ENCODE measurements at regions not wholly inside any gene's neighbourhood (a gene's known extent, or its start where the extent isn't known, plus 50 kb on each side); places are given as distances from the start of the nearest gene placed in this dataset.

DNA sequence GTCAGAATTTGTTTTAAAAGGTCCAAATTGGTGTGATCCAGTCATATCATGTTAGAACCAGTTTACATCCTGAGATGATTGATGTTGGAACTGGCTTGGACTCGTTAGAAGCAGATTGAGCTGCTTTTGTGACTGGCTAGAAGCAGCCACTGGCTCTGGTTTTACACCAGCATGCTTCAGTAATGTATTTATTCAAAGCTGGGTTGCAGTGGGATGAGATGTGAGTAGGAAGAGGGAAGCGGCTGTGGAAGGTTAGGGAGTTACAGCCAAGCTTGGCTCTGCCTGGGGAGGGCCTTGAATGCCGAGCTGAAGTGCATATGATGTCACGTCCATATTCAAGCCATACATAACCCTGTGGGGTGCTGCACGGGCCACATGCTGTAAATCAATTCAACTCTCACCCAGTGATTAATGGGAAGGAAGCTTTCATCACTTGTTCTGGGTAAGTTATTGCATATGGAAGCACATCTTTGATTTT, 104.0 kb upstream of the SMAD3 start:
- no peak for DNase-seq
- H2AFZ ChIP-seq (ENCODE audit: low read length): no peak overlapping the region
- no peak overlapping the region for H3K4me2 ChIP-seq (ENCODE audit: low read depth, low read length, poor library complexity, severe bottlenecking)

DNA sequence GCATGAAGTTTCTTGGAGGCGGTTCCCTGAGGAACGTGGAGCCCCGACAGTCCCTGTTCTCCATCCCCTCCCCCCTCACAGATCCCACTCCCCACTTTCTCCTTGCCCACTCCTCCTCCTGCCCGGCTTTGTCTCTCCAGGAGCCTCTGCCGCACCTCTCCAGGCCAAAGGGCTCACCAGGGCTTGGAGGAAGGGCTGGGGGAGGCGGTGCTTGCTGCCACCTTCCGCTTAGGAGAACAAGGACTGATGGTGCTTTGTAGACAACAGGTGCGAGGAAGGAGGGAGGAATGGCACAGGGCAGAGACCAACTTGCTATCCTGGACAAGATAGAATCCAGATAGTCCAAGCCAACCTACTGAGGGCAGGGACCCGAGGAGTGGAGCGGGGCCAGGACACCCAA, 103.5 kb upstream of the SMAD3 start:
- Histone ChIP-seq H3K27ac (ENCODE audit: low read length) (no peak overlapping the region), H3K4me3 (ENCODE audit: low read length) (no peak overlapping the region), H3K4me2 (ENCODE audit: low read depth, low read length, poor library complexity, severe bottlenecking) (no peak overlapping the region), H4K20me1 (ENCODE audit: insufficient read depth, low read depth, low read length) (no peaks in the 10 kb centered on the region), H3K36me3 (ENCODE audit: insufficient read depth, low read length) (no peaks in the 10 kb centered on the region), H2AFZ (ENCODE audit: low read length) (no peak overlapping the region), H3K9me2 (replicated peaks; ENCODE audit: insufficient read depth, low read length) (no peaks in the 10 kb centered on the region), H3K9me3 (ENCODE audit: low read length) (no peaks in the 10 kb centered on the region), H3K4me1 (ENCODE audit: low read length) (peaks cover 3% of the 10 kb centered on the region; the same call in 1 of the 2 replicates), H3K27me3 (ENCODE audit: low read length) (no peaks in the 10 kb centered on the region), H3K9ac (ENCODE audit: low read length) (no peak overlapping the region), H3K79me2 (ENCODE audit: low read length) (no peaks in the 10 kb centered on the region)
- DNase-seq: no peak

More for the DNA sequence above, 104.0 kb upstream of the SMAD3 start:
- Histone ChIP-seq H3K79me2 (ENCODE audit: low read length) (no peaks in the 10 kb centered on the region), H3K27ac (ENCODE audit: low read length) (no peak overlapping the region), H3K4me3 (ENCODE audit: low read length) (no peak overlapping the region), H3K9ac (ENCODE audit: low read length) (no peak overlapping the region), H3K4me1 (ENCODE audit: low read length) (peaks cover 3% of the 10 kb centered on the region; the same call in 1 of the 2 replicates), H3K27me3 (ENCODE audit: low read length) (no peaks in the 10 kb centered on the region), H3K9me3 (ENCODE audit: low read length) (no peaks in the 10 kb centered on the region), H3K9me2 (replicated peaks; ENCODE audit: insufficient read depth, low read length) (no peaks in the 10 kb centered on the region), H3K36me3 (ENCODE audit: insufficient read depth, low read length) (no peaks in the 10 kb centered on the region), H4K20me1 (ENCODE audit: insufficient read depth, low read depth, low read length) (no peaks in the 10 kb centered on the region)

DNA sequence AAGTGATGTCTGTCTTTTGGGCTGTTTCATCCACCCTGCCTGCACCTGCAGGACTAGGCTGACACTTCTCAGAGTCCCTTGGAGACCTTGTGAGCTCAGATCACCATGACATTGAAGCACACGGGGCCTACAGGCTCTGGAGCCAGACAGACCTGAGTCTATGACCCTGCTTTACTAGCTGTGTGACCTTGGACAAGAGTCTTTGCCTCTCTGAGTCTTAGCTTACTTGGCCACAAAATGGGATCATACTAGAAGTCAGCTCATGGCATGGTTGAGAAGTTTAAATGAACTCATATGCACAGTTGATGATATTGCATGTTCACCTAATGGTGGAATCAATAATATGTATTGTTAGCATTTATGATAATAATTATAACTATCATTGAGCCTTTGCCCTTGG, 102.9 kb upstream of the SMAD3 start:
- Histone ChIP-seq H3K9ac (ENCODE audit: low read length) (no peak overlapping the region), H3K36me3 (ENCODE audit: insufficient read depth, low read length) (no peaks in the 10 kb centered on the region), H3K79me2 (ENCODE audit: low read length) (no peaks in the 10 kb centered on the region), H2AFZ (ENCODE audit: low read length) (no peak overlapping the region), H3K4me3 (ENCODE audit: low read length) (no peak overlapping the region), H3K9me2 (replicated peaks; ENCODE audit: insufficient read depth, low read length) (no peaks in the 10 kb centered on the region), H3K9me3 (ENCODE audit: low read length) (no peaks in the 10 kb centered on the region), H3K4me1 (ENCODE audit: low read length) (peaks cover 3% of the 10 kb centered on the region; the same call in 1 of the 2 replicates), H3K27me3 (ENCODE audit: low read length) (no peaks in the 10 kb centered on the region), H4K20me1 (ENCODE audit: insufficient read depth, low read depth, low read length) (no peaks in the 10 kb centered on the region), H3K27ac (ENCODE audit: low read length) (no peak overlapping the region), H3K4me2 (ENCODE audit: low read depth, low read length, poor library complexity, severe bottlenecking) (no peak overlapping the region)
- no peak for DNase-seq

DNA sequence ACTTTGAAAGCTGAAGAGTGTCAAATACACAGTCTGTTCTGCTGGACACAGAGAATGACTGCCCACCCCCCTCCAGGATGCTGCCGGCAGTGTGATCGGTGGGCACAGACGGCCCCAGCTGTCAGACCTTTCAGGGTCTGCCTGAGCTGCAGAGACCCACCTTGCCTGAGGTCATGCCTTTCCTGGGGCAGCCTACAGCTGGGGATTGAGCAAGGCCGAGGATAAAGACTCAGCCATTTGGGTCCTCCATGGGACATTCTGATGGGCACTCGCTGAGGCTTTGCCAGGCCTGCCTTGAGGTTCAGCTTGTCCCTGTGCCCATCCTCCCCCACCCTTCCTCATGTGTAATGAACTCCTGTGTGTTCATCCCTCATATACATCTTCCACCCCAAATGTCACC, 102.3 kb upstream of the SMAD3 start:
- peaks cover 3% of the 10 kb centered on the region; the same call in 1 of the 2 replicates for H3K4me1 ChIP-seq (ENCODE audit: low read length)
- no peak overlapping the region for H3K4me2 ChIP-seq (ENCODE audit: low read depth, low read length, poor library complexity, severe bottlenecking)
- no peak overlapping the region for H2AFZ ChIP-seq (ENCODE audit: low read length)
- no peaks in the 10 kb centered on the region for H3K36me3 ChIP-seq (ENCODE audit: insufficient read depth, low read length)
- H3K9me2 ChIP-seq (replicated peaks; ENCODE audit: insufficient read depth, low read length): no peaks in the 10 kb centered on the region
- H3K4me3 ChIP-seq (ENCODE audit: low read length): no peak overlapping the region
- no peak overlapping the region for H3K27ac ChIP-seq (ENCODE audit: low read length)
- no peak overlapping the region for H3K9ac ChIP-seq (ENCODE audit: low read length)
- H4K20me1 ChIP-seq (ENCODE audit: insufficient read depth, low read depth, low read length): no peaks in the 10 kb centered on the region
- H3K9me3 ChIP-seq (ENCODE audit: low read length): no peaks in the 10 kb centered on the region
- DNase-seq: no peak
- no peaks in the 10 kb centered on the region for H3K79me2 ChIP-seq (ENCODE audit: low read length)
- H3K27me3 ChIP-seq (ENCODE audit: low read length): no peaks in the 10 kb centered on the region

DNA sequence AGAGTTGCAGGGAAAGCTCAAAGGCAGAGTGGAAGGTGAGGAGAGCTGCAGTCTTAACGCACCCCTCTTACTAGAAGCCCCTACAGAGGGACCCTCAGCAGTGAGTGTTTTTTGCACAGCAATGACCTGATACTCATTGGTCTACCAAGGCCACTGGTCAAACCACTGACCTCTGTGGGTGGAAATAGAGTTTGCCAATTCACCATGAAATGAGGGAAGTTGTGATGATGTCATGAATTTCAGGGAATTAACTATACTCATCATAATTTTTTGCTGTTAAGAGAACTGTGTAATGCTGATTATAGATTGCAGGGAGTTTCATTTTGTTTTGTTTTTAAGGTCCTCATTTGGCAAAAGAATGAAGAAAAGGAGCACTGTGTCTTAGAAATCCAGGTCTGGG, 101.7 kb upstream of the SMAD3 start:
- no peaks in the 10 kb centered on the region for H3K9me2 ChIP-seq (replicated peaks; ENCODE audit: insufficient read depth, low read length)
- no peak overlapping the region for H3K9ac ChIP-seq (ENCODE audit: low read length)
- DNase-seq: no peak
- no peaks in the 10 kb centered on the region for H3K36me3 ChIP-seq (ENCODE audit: insufficient read depth, low read length)
- H2AFZ ChIP-seq (ENCODE audit: low read length): no peak overlapping the region
- no peaks in the 10 kb centered on the region for H4K20me1 ChIP-seq (ENCODE audit: insufficient read depth, low read depth, low read length)
- peaks cover 3% of the 10 kb centered on the region; the same call in 1 of the 2 replicates for H3K4me1 ChIP-seq (ENCODE audit: low read length)
- no peaks in the 10 kb centered on the region for H3K79me2 ChIP-seq (ENCODE audit: low read length)
- H3K4me2 ChIP-seq (ENCODE audit: low read depth, low read length, poor library complexity, severe bottlenecking): no peak overlapping the region
- no peak overlapping the region for H3K4me3 ChIP-seq (ENCODE audit: low read length)
- no peaks in the 10 kb centered on the region for H3K9me3 ChIP-seq (ENCODE audit: low read length)
- no peak overlapping the region for H3K27ac ChIP-seq (ENCODE audit: low read length)
- no peaks in the 10 kb centered on the region for H3K27me3 ChIP-seq (ENCODE audit: low read length)

DNA sequence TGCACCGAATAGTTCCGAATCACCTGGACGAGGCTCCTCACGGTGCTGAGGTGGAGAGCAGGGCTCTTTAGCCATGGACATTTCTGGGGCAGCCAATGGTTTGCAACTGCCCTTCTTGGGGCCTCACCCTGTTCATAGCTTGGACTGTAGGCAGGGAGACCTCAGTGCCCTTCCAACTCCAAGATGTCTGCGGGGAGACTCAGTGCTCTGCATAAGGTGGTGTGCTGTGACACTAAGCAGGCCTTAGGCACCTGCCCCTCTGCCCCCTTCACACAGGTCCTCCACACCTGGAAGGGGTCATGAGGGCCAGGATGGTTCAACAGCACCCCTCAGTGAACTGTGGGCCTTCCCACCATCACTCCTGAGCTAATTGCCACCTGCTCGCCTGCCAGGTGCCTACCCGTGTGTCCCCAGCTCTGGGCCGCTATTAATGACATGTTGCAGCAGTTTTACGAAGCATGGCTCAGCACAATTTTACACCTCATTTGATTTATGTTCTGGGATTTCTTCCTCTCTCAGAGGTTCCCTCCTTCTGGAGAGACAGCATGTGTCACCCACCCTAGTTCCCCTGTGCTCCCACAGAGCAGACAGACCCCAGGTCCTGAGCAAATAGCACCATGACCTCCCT, 101.2 kb upstream of the SMAD3 start:
- no peaks in the 10 kb centered on the region for H3K27me3 ChIP-seq (ENCODE audit: low read length)
- DNase-seq: no peak
- H3K4me1 ChIP-seq (ENCODE audit: low read length): peaks cover 3% of the 10 kb centered on the region; the same call in 1 of the 2 replicates
- no peak overlapping the region for H2AFZ ChIP-seq (ENCODE audit: low read length)
- no peaks in the 10 kb centered on the region for H4K20me1 ChIP-seq (ENCODE audit: insufficient read depth, low read depth, low read length)
- H3K27ac ChIP-seq (ENCODE audit: low read length): no peak overlapping the region
- no peaks in the 10 kb centered on the region for H3K79me2 ChIP-seq (ENCODE audit: low read length)
- no peaks in the 10 kb centered on the region for H3K9me2 ChIP-seq (replicated peaks; ENCODE audit: insufficient read depth, low read length)
- no peak overlapping the region for H3K4me2 ChIP-seq (ENCODE audit: low read depth, low read length, poor library complexity, severe bottlenecking)
- H3K9ac ChIP-seq (ENCODE audit: low read length): no peak overlapping the region
- H3K36me3 ChIP-seq (ENCODE audit: insufficient read depth, low read length): no peaks in the 10 kb centered on the region
- no peak overlapping the region for H3K4me3 ChIP-seq (ENCODE audit: low read length)
- no peaks in the 10 kb centered on the region for H3K9me3 ChIP-seq (ENCODE audit: low read length)

DNA sequence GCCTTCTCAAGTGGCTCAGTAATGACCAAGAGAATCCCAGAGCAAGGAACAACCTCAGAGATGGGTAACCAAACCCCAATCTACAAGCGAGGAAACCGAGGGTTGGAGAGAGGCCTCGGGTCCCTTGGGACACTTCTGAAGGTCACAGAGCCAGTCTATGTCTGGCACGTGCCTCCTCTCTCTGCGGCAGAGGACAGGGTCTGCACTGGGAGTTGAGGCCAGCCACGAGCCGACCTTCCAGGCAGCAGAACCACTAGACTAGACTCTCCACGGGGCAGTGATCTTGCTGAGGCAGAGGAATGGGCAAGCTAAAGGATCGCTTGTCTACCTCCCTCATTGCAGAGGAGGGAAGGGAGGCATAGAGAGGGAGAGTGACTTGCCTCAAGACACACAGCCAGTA, 100.6 kb upstream of the SMAD3 start:
- no peaks in the 10 kb centered on the region for H4K20me1 ChIP-seq (ENCODE audit: insufficient read depth, low read depth, low read length)
- H3K4me3 ChIP-seq (ENCODE audit: low read length): no peak overlapping the region
- no peaks in the 10 kb centered on the region for H3K9me3 ChIP-seq (ENCODE audit: low read length)
- no peaks in the 10 kb centered on the region for H3K79me2 ChIP-seq (ENCODE audit: low read length)
- peaks cover 3% of the 10 kb centered on the region; the same call in 1 of the 2 replicates for H3K4me1 ChIP-seq (ENCODE audit: low read length)
- no peak overlapping the region for H3K27ac ChIP-seq (ENCODE audit: low read length)
- no peaks in the 10 kb centered on the region for H3K36me3 ChIP-seq (ENCODE audit: insufficient read depth, low read length)
- no peaks in the 10 kb centered on the region for H3K9me2 ChIP-seq (replicated peaks; ENCODE audit: insufficient read depth, low read length)
- no peaks in the 10 kb centered on the region for H3K27me3 ChIP-seq (ENCODE audit: low read length)
- no peak for DNase-seq
- H3K4me2 ChIP-seq (ENCODE audit: low read depth, low read length, poor library complexity, severe bottlenecking): no peak overlapping the region
- no peak overlapping the region for H3K9ac ChIP-seq (ENCODE audit: low read length)
- no peak overlapping the region for H2AFZ ChIP-seq (ENCODE audit: low read length)

DNA sequence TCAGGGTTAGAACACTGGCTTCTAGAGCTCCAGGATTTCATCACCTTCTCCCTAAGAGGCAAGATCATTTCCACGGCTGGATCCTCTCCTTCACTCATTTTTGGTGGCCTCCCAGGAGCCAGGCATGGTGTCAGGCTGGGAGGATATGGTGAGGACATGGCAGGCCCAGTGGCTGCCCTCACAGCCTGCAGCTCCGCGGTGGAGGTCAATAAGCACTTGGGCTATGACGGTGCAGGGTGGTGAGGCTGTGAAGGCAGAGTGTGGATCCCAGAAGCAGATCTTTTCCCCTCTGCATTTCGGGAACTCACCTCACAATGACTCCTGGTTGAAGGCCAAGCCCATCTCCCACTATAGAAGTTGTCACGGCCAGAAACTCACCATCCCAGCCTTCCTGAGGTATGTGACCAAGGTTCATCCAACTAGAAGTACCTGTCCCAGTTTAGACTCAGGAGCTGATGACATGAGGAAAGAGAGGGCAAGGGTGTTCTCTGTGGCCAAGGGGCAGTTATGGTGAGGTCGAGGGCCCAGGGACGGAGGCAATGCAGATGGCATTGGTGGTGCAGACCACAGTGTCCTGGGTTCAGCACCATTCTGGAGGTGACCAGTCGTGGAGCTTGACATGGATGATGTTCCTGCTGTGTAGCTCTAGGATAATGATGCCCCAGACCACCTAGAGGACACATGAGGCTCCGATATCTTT, 100.1 kb upstream of the SMAD3 start:
- no peaks in the 10 kb centered on the region for H3K36me3 ChIP-seq (ENCODE audit: insufficient read depth, low read length)
- DNase-seq: no peak
- no peak overlapping the region for H3K9ac ChIP-seq (ENCODE audit: low read length)

More for the DNA sequence above, 100.1 kb upstream of the SMAD3 start:
- Histone ChIP-seq H3K79me2 (ENCODE audit: low read length) (no peaks in the 10 kb centered on the region), H3K4me1 (ENCODE audit: low read length) (peaks cover 3% of the 10 kb centered on the region; the same call in 1 of the 2 replicates), H3K9me3 (ENCODE audit: low read length) (no peaks in the 10 kb centered on the region), H3K4me2 (ENCODE audit: low read depth, low read length, poor library complexity, severe bottlenecking) (no peak overlapping the region), H2AFZ (ENCODE audit: low read length) (no peak overlapping the region), H3K4me3 (ENCODE audit: low read length) (no peak overlapping the region), H3K27me3 (ENCODE audit: low read length) (no peaks in the 10 kb centered on the region), H3K27ac (ENCODE audit: low read length) (no peak overlapping the region), H3K9me2 (replicated peaks; ENCODE audit: insufficient read depth, low read length) (no peaks in the 10 kb centered on the region), H4K20me1 (ENCODE audit: insufficient read depth, low read depth, low read length) (no peaks in the 10 kb centered on the region)

Data from Karpas-422 (cell line).